Stimulated activated effector memory CD8-positive, alpha-beta T cell treated with anti-CD3 and anti-CD28 coated beads, Interleukin-12 subunit alpha, Interleukin-12 subunit beta, amount 100 ng/mL, for 72 hours (primary cell): ENCODE measurements at regions not wholly inside any gene's neighbourhood (a gene's known extent, or its start where the extent isn't known, plus 50 kb on each side); places are given as distances from the start of the nearest gene placed in this dataset.
"Not testable (repeated sequence)": the region's sequence is repeated elsewhere in the genome, so short reads cannot be mapped to it uniquely, and the experiment has no call there.

Experiments
- ATAC-seq: fragments of 150-1000 bp; cut with Tn5 transposase; 2 replicates; pipeline ENCODE4 v1.10.0; 2021
- DNase-seq, 2 donors: peaks; one replicate each; pipeline ENCODE4 v3.0.0; 2021 to 2022; ENCODE audit warnings: low spot score in 2 of 2
- H3K27ac Mint-ChIP-seq: one replicate; pipeline ENCODE4 v1.8.0; 2022; ENCODE audit warnings: mild to moderate bottlenecking, mixed read lengths
- H3K36me3 Mint-ChIP-seq: one replicate; pipeline ENCODE4 v1.8.0; 2022; ENCODE audit warnings: mild to moderate bottlenecking, mixed read lengths
- H3K4me1 Mint-ChIP-seq: one replicate; pipeline ENCODE4 v1.8.0; 2022; ENCODE audit warnings: mixed read lengths
- H3K4me3 Mint-ChIP-seq: one replicate; pipeline ENCODE4 v1.8.0; 2022; ENCODE audit warnings: mild to moderate bottlenecking, mixed read lengths
- H3K9me3 Mint-ChIP-seq: one replicate; pipeline ENCODE4 v1.8.0; 2022; ENCODE audit warnings: mixed read lengths

DNA sequence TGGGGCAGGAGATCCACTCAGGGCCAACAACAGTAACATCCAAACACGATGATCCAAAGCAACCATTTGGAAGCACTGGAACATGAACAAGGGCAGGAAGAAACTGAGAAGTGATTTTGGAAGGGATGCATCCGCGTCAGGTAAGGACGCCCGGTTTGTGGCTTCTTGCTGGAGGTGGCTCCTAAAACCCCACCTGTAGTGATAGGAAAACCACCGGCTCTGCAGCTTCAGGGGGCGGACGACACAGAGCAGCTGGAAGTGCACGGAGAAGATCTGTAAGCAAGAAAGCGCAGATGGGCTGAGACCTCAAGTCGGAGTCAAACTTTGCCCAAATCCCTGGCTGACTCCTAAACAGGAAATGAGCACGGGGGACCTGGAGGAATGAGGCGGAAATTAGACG is 1066.1 kb downstream of the BRD1 start:
- no peaks in the 10 kb centered on the region for H3K4me1 Mint-ChIP-seq
- peaks cover 4% of the 10 kb centered on the region for H3K9me3 Mint-ChIP-seq
- ATAC-seq (no peak), DNase-seq (peak in 1 of 2 donors; percentile 26)
- H3K4me3 Mint-ChIP-seq, result no peak overlapping the region
- no peaks in the 10 kb centered on the region for H3K36me3 Mint-ChIP-seq
- H3K27ac Mint-ChIP-seq, result no peak overlapping the region

GRCh38 chr22:48760481-48761390 is 1066.9 kb downstream of the BRD1 start:
- Mint-ChIP-seq H3K4me3 (no peak overlapping the region), H3K36me3 (no peaks in the 10 kb centered on the region), H3K4me1 (no peaks in the 10 kb centered on the region), H3K27ac (no peak overlapping the region), H3K9me3 (peaks cover 1% of the 10 kb centered on the region)
- ATAC-seq (no peak), DNase-seq (peak in 1 of 2 donors; percentile 25)

GRCh38 chr22:48758881-48759875 is 1068.5 kb downstream of the BRD1 start:
- no peak overlapping the region for H3K27ac Mint-ChIP-seq
- no peak overlapping the region for H3K4me3 Mint-ChIP-seq
- no peaks in the 10 kb centered on the region for H3K9me3 Mint-ChIP-seq
- H3K36me3 Mint-ChIP-seq, result no peaks in the 10 kb centered on the region
- no peaks in the 10 kb centered on the region for H3K4me1 Mint-ChIP-seq
- DNase-seq, result no peak
- ATAC-seq, result no peak

DNA sequence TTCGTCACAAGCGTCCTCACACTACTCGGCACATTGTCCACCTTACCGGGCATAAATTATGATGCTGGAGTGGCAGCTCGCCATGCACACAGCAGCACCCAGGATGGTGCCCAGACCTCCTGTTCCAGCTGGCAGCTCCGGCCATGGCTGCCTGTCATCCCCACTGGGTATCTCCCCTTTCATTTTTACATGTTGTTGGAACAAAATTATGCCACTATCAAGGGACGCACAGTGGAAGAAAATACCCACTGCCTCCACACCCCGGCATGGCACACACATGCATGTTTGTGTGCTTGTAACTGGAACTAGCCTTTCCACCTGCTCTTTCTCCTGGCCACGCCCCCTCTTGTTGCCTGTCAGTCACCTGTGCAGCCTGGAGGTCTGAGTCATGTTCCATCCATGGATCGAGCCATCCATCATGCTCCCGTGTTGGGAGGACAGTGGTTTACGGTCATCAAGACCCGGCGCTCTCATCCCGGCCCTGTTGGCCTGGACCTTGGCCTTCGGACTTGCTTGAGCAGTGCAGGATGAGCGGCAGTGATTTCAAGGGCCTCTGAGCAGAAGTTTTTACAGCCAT is 1069.6 kb downstream of the BRD1 start:
- Mint-ChIP-seq H3K4me1 (no peaks in the 10 kb centered on the region), H3K9me3 (no peaks in the 10 kb centered on the region), H3K4me3 (no peak overlapping the region), H3K27ac (no peak overlapping the region), H3K36me3 (no peaks in the 10 kb centered on the region)
- peak in 1 of 2 donors; percentile 28 for DNase-seq
- no peak for ATAC-seq

DNA sequence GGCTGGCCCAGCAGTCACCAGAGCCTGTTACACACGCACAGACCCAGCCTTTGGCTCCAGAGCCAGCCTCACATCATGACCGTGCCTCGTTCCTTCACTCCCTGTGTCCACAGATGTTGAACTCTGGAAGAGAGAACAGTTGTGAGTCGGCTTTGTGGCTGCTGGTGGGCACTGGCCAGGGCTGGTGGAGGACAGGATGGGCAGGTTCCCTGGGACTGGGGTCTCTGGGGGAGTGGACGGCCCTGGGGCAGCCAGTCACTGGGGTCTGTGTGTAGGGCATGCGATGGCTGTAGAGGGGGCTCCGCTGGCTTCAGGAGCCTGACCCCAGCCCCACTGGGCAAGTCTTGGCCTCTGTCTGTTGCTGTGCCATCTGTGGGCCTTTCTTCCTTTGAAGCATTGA is 1070.1 kb downstream of the BRD1 start:
- no peak for ATAC-seq
- DNase-seq, result peak in 1 of 2 donors; percentile 41
- H3K4me3 Mint-ChIP-seq, result no peak overlapping the region
- H3K9me3 Mint-ChIP-seq, result no peaks in the 10 kb centered on the region
- no peaks in the 10 kb centered on the region for H3K4me1 Mint-ChIP-seq
- no peaks in the 10 kb centered on the region for H3K36me3 Mint-ChIP-seq
- no peak overlapping the region for H3K27ac Mint-ChIP-seq

DNA sequence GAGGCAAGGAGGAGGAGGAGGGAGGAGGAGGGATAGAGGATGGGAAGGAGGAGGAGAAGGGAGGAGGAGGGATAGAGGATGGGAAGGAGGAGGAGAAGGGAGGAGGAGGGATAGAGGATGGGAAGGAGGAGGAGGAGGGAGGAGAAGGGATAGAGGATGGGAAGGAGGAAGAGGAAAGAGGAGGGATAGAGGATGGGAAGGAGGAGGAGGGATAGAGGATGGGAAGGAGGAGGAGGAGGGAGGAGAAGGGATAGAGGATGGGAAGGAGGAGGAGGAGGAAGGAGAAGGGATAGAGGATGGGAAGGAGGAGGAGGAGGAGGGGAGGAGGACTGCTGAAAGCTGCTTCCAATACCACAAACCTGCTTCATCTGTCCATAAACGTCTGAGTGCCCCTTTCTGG is 1070.5 kb downstream of the BRD1 start:
- not testable (repeated sequence) for H3K4me3 Mint-ChIP-seq, H3K4me1 Mint-ChIP-seq, H3K27ac Mint-ChIP-seq, DNase-seq, H3K36me3 Mint-ChIP-seq, H3K9me3 Mint-ChIP-seq, ATAC-seq

DNA sequence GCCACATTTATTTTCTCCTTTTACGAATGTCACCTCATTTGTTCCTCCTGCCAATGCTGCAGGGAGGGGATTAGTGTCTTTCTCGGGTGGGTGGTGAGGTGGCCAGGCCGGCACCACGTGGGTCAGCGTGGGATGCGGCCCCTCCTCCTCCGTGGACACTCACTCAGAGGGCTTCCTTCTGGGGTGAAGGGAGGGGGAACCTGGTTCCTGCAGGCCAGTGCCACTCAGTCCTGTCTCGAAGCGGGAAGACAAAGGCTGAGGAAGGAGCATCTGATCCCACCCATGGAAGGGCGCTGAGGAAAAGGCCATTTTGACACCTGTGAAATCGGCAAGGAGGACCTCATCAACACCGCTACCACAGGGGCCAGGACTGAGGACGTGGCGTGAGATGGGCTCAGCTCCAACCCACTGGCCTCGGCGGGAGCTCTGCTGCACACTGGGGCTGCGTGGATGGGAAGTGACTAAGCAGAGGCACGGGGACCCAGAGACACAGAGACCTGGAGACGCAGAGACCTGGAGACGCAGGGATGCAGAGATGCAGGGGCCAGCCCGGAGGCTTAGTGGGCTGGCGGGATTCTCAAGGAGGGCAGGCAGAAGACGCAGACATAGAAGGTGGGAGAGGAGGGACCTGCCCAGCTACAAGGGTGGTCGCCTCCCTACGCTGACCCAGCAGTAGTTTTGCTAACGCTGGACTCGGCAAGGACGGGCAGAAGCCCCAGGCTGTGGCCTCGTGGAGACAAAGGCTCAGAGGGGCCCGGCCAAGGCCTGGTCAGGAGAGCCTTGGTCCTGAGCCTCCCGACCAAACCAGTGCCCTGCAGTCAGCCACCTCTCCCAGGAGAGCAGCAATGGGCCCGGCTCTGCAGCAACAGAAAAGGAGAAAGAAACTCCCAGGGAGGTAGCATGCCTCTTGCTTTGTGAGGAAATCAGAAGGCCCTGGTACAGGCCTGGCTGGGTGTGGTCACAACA is 1071.2 kb downstream of the BRD1 start:
- DNase-seq (peak in 1 of 2 donors; percentile 38), ATAC-seq (no peak)
- Mint-ChIP-seq H3K4me3 (no peak overlapping the region), H3K4me1 (no peaks in the 10 kb centered on the region), H3K9me3 (no peaks in the 10 kb centered on the region), H3K36me3 (no peaks in the 10 kb centered on the region), H3K27ac (no peak overlapping the region)

- Mint-ChIP-seq H3K4me3 (no peak overlapping the region), H3K36me3 (no peaks in the 10 kb centered on the region), H3K27ac (no peak overlapping the region), H3K9me3 (no peaks in the 10 kb centered on the region), H3K4me1 (no peaks in the 10 kb centered on the region)
- ATAC-seq (no peak), DNase-seq (peak in 1 of 2 donors; percentile 23)
Observed at GRCh38 chr22:48755059-48755949, 1072.4 kb downstream of the BRD1 start.

DNA sequence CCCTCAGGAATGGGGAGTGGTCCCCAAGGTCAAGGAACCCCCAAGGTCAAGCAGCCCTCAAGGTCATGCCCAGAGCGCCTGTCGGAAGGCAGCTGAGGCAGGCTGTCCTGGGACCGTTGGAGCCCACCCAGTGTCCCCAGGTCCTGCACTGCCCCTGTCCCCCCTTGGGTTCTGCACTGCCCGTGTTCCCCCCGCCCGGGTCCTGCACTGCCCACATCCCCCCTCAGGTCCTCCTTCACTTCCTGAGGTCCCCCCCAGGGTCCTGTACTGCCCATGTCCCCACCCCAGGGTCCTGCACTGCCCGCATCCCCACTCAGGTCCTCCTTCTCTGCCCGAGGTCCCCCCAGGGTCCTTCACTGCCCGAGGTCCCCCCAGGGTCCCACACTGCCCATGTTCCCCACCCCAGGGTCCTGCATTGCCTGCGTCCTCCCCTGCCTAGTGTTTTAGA is 1073.0 kb downstream of the BRD1 start:
- no peak overlapping the region for H3K27ac Mint-ChIP-seq
- ATAC-seq, result no peak
- H3K9me3 Mint-ChIP-seq, result no peaks in the 10 kb centered on the region
- no peak overlapping the region for H3K4me3 Mint-ChIP-seq
- H3K4me1 Mint-ChIP-seq, result no peaks in the 10 kb centered on the region
- no peaks in the 10 kb centered on the region for H3K36me3 Mint-ChIP-seq
- peak in 1 of 2 donors; percentile 29 for DNase-seq

DNA sequence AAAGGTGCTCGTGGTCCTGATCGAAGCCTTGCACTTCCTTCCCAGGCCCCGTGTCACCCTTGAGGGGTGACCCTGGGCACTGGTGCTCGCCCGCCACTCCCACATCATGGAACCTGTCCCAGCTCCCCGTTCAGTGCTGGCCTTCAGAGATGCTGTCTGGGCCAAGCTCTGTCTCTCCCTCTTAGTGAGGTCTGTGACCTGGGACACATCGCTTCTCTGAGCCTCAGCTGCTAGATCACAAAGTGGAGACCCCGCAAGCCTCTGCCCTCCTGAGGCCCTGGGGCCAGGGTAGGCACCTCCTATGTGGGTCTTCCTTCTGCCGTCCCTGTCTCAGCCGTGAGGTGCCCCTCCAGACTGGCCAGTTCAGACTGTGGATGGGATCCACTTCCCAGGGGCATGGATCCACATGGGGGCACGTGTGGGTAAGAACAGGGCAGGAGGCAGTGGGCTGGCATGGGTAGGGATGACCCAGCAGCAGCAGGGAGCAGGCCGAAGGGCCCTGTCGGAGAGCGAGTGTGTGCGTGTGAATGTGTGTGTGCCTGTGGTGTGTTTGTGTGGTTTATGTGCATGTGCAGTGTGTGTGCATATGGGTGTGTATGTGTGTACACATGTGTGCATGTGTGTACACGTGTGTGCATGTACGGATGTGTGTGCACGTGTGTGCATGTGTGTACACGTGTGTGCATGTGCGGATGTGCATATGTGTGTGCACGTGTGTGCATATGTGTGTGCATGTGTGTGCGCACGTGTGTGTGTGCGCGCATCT is 1073.7 kb downstream of the BRD1 start:
- H3K27ac Mint-ChIP-seq, result no peak overlapping the region
- ATAC-seq (peak; percentile 3), DNase-seq (peak in 1 of 2 donors; percentile 13)
- H3K9me3 Mint-ChIP-seq, result no peaks in the 10 kb centered on the region
- H3K4me1 Mint-ChIP-seq, result no peaks in the 10 kb centered on the region
- no peaks in the 10 kb centered on the region for H3K36me3 Mint-ChIP-seq
- H3K4me3 Mint-ChIP-seq, result no peak overlapping the region

- Mint-ChIP-seq H3K27ac (no peak overlapping the region), H3K4me3 (no peak overlapping the region), H3K9me3 (no peaks in the 10 kb centered on the region), H3K36me3 (no peaks in the 10 kb centered on the region), H3K4me1 (no peaks in the 10 kb centered on the region)
- DNase-seq (peak in 1 of 2 donors; percentile 30), ATAC-seq (no peak)
Observed at GRCh38 chr22:48753381-48753730, 1074.3 kb downstream of the BRD1 start.

DNA sequence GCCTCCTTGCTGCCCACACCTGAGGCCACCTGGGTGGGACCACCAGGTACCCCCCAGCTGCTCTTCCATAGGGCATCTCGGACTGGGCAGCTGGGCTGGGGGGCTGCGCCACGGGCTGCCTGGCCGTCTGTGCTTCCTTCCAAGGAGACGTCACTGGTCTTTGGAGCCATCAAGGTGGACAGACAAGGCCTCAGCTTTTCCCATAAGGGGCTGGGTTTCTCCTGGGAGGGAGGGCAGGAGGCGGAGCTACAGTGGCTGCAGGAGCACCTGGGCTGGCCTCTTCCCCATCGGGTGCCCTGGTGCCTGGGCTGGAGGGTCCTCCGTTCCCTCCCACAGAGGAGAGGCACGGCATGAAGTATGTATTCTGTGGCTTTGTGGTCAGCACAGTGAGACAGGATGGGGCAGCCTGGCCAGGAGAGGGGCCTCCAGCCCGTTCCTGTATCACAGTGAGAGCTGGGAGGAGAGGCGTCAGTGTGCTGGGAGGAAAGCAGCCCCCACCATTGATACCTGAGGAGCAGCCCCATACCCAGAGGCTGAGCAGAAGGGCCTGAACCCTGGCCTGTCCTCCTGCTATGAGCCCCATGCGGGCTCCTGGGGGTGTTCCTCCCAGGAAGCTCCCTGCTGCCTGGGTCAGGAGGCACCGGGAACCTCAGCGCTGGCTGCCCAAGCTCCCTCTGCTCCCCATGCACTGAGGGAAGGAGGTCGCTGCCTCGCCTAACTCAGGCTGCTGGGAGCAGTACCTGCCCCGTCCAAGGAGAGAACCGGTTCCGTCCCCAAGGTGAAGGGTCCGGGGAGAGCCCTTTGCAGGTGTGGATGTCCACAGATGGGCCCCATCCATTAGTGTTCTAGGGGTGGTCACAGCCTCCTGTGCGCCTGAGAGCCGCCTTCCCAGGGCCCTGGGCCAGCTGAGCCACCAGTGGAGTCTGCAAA is 1075.0 kb downstream of the BRD1 start:
- no peak for ATAC-seq
- Mint-ChIP-seq H3K4me1 (no peaks in the 10 kb centered on the region), H3K27ac (no peak overlapping the region), H3K9me3 (no peaks in the 10 kb centered on the region), H3K4me3 (no peak overlapping the region), H3K36me3 (no peaks in the 10 kb centered on the region)
- peak in 1 of 2 donors; percentile 18 for DNase-seq
